HCT116 (cell line): ENCODE measurements at regions not wholly inside any gene's neighbourhood (a gene's known extent, or its start where the extent isn't known, plus 50 kb on each side); places are given as distances from the start of the nearest gene placed in this dataset.
"Not testable (repeated sequence)": the region's sequence is repeated elsewhere in the genome, so short reads cannot be mapped to it uniquely, and the experiment has no call there.

ENCODE experiments used
- CTCF ChIP-seq, 3 experiments: fragments of 200-600 bp in 1 of 3; sonication (generic) in 1 of 3; IDR thresholded peaks in 2 of 3; conservative IDR thresholded peaks in 1 of 3; 2 replicates each; pipeline ENCODE4 v1.5.1; 2012 to 2017; ENCODE audit warnings: low read depth in 2 of 3, low read length in 2 of 3, antibody characterized with exemption in 1 of 3, borderline replicate concordance in 1 of 3, control low read depth in 1 of 3, mild to moderate bottlenecking in 1 of 3, mixed read lengths in 1 of 3, mixed run types in 1 of 3, moderate library complexity in 1 of 3; ENCODE audit not compliant: insufficient read depth in 1 of 3
- EZH2 ChIP-seq: fragments of 200-600 bp; sonication (generic); IDR thresholded peaks from 2 replicates; pipeline ENCODE4 v1.6.1; 2017; ENCODE audit warnings: antibody characterized with exemption, mixed run types
- JUND ChIP-seq: IDR thresholded peaks from 2 replicates; pipeline ENCODE4 v1.6.1; 2012
- MAX ChIP-seq: IDR thresholded peaks from 2 replicates; pipeline ENCODE4 v1.6.1; 2012
- POLR2A ChIP-seq: IDR thresholded peaks from 2 replicates; pipeline ENCODE4 v1.7.0; 2011; ENCODE audit warnings: borderline replicate concordance; ENCODE audit not compliant: insufficient read depth, insufficient read length; ENCODE audit errors: extremely low read depth
- POLR2AphosphoS5 ChIP-seq: IDR thresholded peaks from 2 replicates; pipeline ENCODE4 v1.6.1; 2011; ENCODE audit warnings: mild to moderate bottlenecking, low read depth, low read length, moderate library complexity
- YY1 ChIP-seq: IDR thresholded peaks from 2 replicates; pipeline ENCODE4 v1.6.1; 2011; ENCODE audit warnings: low read length, low read depth, moderate library complexity, mild to moderate bottlenecking; ENCODE audit not compliant: insufficient replicate concordance; ENCODE audit errors: extremely low read depth
- TF ChIP-seq, protein P1 (sequence below): IDR thresholded peaks from 2 replicates; pipeline ENCODE4 v1.6.1; 2011; ENCODE audit warnings: mild to moderate bottlenecking, low read length, moderate library complexity; ENCODE audit not compliant: insufficient replicate concordance; ENCODE audit errors: extremely low read depth

DNA sequence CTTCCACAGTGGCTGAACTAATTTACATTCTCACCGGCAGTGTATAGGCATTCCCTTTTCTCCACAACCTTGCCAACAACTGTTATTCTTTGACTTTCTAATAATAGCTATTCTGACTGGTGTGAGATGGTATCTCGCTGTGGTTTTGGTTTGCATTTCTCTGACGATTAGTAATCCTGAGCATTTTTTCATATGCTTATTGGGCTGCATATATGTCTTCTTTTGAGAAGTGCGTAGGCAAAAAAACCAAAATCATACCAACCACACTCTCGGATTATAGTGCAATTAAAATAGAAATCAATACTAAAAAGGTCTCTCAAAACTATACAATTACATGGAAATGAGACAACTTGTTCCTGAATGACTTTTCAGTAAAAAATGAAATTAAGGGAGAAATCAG lies 74.8 kb upstream of the NBPF20 start:
- not testable (repeated sequence) for TF ChIP-seq CTCF (IDR thresholded peaks at IDR 0.05 in 2 of 3, conservative IDR thresholded peaks at IDR 0.05 in 1 of 3; ENCODE audit: borderline replicate concordance in 1 of 3, insufficient read depth in 1 of 3, low read depth in 2 of 3, low read length in 2 of 3); POLR2A; MAX; EZH2; POLR2AphosphoS5; JUND; YY1
- TF ChIP-seq, protein P1, sequence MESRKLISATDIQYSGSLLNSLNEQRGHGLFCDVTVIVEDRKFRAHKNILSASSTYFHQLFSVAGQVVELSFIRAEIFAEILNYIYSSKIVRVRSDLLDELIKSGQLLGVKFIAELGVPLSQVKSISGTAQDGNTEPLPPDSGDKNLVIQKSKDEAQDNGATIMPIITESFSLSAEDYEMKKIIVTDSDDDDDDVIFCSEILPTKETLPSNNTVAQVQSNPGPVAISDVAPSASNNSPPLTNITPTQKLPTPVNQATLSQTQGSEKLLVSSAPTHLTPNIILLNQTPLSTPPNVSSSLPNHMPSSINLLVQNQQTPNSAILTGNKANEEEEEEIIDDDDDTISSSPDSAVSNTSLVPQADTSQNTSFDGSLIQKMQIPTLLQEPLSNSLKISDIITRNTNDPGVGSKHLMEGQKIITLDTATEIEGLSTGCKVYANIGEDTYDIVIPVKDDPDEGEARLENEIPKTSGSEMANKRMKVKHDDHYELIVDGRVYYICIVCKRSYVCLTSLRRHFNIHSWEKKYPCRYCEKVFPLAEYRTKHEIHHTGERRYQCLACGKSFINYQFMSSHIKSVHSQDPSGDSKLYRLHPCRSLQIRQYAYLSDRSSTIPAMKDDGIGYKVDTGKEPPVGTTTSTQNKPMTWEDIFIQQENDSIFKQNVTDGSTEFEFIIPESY: not testable (repeated sequence)
